Islet precursor cell (in vitro differentiated cells): ENCODE measurements at regions not wholly inside any gene's neighbourhood (a gene's known extent, or its start where the extent isn't known, plus 50 kb on each side); places are given as distances from the start of the nearest gene placed in this dataset.

Experiments
- DNase-seq: peaks from one replicate; pipeline ENCODE4 v3.0.0-alpha.2; 2018

GRCh38 chr12:24025153-24025798 is 75.8 kb upstream of the SOX5 start:
- no peak for DNase-seq

DNA sequence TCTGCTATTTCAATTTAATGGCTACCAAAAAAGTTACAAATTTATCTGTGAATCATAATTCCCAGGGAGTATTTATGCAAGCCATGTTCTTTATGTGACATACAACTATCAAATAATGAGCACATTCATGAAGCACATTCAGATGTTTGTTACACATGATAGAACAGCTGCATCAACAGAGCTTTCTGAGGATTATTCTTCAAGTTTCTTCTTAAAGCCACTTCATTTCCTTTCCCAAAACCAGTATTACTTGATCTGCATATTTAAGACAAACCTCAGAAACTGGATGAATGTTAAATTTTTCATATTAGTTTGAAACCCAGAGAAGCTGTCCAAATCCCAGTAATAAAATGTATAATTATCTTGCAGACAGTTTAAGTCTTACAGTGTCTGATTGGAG is 73.6 kb upstream of the SOX5 start:
- DNase-seq = no peak

DNA sequence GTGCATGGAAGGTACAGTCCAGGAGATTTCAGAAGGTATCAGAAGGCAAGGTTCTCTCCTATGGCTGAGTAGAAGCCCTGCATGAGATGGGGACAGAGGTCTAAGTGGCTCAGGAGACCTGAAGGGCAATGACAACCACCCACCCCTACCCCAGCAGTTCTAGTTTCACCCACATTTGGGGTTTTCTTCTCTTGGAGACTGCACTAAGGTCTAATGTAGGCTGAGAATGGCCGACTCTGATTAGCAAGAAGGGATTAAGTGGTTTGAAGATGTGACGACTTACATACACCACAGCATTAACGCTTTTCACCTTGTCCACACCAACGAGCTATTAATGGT is 71.7 kb upstream of the SOX5 start:
- no peak for DNase-seq

DNA sequence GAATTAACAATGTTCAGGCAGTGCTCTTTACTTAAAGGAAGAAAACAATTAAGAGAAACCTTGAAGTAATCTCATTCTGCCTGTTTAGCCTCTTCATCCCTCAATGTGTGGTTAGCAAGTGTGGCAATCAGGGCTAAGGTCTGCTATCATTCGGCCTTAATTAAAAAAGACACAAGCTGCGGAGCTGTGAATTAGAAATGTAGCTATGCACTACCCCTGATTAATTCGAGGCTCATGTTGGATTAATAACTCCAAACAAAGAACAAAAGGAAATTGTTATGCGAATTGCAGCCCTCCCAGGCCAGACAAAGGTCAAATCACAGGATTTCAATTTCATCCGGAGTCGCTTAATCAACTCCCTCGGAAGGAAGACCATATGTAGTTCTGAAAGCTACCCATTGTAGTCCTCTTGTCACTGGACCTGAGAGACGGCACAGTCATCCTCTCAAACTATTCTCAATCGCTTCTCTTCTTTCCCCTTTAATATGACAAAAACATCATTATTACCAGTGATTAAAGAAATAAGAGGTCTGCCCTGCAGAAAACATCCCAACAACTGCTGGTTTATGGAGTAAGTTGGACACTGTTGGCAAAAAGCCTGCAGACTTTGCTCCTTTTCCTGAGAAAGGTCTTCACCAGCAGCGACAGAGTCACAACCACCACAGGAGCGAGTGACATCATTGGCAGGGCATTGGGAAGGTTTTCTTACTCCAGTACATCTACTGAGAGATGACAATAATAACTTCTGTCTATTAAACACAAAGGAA is 71.1 kb upstream of the SOX5 start:
- no peak for DNase-seq

- DNase-seq = no peak
These were observed 66.3 kb upstream of the SOX5 start for GRCh38 chr12:24015833-24016160.

GRCh38 chr12:24014915-24015832 is 65.7 kb upstream of the SOX5 start:
- no peak for DNase-seq

- no peak for DNase-seq
These were observed 64.8 kb upstream of the SOX5 start for GRCh38 chr12:24014240-24014639.

DNA sequence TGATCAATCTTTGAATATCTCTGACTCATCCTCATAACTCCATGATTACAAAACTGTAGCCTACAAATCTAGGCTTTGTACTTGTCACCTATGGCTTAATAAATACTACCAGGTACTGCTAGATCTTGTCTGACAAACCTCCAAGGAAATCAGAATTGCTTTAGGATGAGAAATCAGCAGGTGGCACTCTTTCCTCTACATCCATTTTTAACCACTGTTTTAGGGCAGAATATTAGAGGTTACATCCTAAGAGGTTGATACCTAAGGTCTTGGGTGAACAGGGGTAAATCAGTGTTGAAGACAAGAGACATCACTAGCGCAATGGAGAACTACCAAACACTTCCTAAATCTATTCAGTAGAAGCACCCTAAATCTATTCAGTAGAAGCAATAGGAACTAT is 63.1 kb upstream of the SOX5 start:
- no peak for DNase-seq

GRCh38 chr12:24011927-24012507 is 62.5 kb upstream of the SOX5 start:
- no peak for DNase-seq

DNA sequence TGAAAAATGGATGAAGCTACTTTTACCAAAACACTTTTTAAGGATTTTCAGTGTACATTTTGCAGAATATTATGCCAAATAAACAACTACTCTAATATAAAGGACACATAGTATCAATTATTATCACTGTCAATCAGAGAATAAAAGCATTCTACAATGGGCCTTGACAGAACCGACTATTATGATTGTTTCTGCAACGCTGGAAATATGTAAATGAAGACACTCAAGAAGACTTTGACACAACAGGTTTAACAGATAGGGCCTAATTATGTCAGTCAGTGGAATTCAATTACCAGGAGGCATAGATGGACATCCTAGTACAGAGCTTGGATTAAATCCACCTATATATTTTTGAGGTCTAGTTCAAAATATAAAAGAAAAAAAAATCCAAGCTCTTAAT is 58.7 kb upstream of the SOX5 start:
- DNase-seq = no peak
